EH (cell line): ENCODE measurements at regions not wholly inside any gene's neighbourhood (a gene's known extent, or its start where the extent isn't known, plus 50 kb on each side); places are given as distances from the start of the nearest gene placed in this dataset.

ENCODE experiments used
- DNase-seq: peaks from one replicate; pipeline ENCODE4 v3.0.0-alpha.2; 2015; ENCODE audit warnings: low read depth

DNA sequence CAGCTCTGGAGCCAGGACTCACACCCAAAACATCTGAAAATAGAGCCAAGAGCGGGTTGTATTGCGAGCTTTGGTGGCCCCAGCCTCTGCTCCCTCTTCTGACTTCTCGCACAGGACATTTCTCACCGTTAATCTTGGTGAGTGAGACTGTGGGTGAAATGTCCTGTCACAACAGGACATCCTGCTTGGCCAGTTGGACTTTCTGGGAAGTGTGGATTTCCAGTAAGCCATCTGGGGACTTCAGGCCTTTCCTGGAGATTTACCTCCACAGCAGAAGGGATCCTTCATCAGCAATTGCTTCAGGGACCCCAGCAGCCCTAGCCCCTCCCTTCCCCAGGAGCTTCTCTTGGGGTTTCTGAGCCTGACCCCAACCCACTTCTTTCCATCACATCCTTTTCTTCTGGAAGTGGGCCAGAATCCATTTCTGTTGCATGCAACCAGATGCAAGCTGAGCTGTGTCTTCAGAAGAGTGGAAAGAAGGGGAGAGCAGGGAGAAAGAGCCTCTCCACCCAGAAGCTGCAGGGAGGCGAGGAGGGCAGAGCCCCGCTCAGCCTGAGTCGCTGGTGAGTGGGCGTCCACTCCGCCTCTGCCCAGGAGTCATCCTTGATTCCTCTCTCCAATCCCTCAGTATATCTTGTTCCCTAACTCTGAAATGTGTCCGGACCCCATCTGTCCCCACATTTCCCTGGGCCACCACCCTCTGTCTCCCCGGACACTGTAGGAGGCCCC is 50.3 kb upstream of the GADD45G start:
- no peak for DNase-seq

DNA sequence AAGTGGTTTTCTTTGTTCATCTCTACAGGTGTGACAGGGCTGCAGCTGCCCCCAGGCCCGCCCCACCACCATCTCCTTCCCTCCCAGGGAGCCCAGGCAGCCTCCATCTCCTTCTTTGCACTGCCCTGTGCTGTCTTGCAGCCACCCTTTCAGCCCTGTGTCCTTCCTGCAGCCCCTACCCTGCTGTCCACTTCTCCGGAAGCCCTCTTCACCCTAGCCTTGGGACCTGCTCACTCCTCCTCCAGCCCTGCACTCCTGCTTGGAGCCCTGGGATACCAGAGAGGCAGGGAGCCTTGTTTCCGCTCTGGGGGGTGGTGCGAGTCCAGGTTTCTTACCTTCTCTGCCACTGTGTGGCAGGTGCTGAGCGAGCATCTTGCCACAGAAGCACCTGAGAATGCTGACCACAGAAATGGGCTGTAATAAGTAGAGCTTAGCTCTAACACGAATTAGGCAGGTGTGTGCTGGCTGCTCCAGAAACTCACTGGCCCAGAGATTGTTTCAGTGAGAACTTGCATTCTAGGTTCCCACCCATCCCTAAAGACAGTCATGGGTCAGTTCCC is 51.3 kb upstream of the GADD45G start:
- no peak for DNase-seq

DNA sequence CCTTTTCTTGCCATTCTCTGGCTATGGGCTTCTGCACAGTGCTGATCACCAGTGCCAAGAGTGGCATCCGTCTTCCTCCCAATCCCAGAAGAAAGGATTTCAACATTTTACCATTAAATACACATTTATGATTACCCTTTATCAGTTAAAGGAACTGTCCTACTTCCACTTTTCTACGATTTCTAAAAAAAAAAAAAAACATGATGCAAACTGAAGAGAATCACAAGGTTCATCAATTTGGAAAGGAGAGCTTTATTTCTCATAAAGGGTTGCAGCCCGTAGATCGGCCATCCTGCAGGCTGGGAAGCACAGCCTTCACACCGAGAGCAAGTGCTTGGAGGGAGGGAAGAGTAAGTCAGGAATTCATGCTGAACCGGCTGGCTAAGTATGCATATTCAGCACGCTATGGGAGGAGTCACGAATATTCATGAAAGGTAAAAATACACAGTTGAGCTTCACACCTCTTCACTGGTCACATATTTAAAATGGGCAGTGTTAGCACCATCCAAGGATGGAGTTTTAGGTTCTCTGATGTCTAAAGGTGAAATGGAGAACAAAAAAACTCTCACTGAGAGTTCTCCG is 52.5 kb upstream of the SEMA4D start:
- DNase-seq = no peak

DNA sequence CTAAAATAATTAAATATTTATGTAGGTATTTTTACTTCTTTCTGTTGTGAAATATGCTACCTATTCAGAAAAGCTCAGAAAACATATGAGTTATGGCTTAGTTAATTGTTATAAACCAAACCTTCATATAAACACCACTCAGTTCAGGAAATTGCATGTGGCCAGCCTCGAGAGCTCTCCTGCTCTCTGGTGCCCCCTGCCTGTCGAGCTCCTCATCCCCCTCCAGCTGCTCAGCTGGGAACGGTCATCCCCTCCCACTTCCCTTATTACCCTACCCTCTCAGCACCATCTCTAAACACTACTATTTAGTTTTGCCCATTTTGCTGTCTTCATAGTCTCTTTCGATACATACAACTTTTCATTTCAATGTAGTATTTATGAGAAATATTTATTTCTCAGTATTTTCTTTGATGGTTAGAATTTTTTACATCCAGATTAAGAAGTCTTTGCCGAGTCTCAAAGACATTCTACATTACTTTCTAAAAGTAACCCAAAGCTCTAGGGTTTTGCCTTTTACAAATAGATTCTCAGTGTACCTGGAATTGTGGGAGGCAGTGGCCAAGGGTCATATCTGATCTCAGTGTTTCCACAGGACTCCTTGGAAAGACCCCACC is 51.2 kb upstream of the SEMA4D start:
- DNase-seq = peak; percentile 65

DNA sequence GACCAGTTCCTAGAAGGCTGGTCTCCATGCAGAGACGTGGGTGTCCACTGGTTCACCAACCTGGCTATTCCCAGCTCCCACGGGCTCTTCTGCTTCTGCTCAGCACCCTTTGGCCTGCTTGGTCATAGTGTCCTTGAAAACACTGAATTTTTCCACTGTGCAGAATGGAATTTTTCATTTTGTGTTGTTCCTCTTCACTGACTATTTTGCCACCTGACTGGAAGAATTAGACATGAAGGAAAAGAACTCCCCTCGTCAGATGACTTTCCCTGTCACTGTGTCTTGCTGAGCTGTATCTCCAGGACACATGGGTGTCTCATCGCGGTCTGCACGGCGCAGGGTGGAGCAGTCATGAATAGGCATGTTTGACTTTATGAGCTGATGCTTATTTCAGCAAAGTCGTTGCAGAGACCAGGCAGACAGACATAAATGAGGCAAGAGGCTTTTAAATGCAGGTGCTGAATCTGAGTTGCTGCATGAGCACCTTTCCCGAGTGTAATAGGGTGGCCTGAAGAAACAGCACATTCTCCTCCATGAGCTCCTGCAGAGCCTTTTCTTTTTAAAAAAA is 50.2 kb upstream of the SEMA4D start:
- no peak for DNase-seq
